Activated T-cell treated with anti-CD3 and anti-CD28 coated beads for 24 hours (primary cell): ENCODE measurements at regions not wholly inside any gene's neighbourhood (a gene's known extent, or its start where the extent isn't known, plus 50 kb on each side); places are given as distances from the start of the nearest gene placed in this dataset.
"Not testable (repeated sequence)": the region's sequence is repeated elsewhere in the genome, so short reads cannot be mapped to it uniquely, and the experiment has no call there.

ENCODE experiments used
- DNase-seq: peaks from one replicate; pipeline ENCODE4 v3.0.0-alpha.2; 2020; ENCODE audit warnings: low read depth

GRCh38 chr15:98330258-98330657 is 318.1 kb upstream of the IGF1R start:
- no peak for DNase-seq

DNA sequence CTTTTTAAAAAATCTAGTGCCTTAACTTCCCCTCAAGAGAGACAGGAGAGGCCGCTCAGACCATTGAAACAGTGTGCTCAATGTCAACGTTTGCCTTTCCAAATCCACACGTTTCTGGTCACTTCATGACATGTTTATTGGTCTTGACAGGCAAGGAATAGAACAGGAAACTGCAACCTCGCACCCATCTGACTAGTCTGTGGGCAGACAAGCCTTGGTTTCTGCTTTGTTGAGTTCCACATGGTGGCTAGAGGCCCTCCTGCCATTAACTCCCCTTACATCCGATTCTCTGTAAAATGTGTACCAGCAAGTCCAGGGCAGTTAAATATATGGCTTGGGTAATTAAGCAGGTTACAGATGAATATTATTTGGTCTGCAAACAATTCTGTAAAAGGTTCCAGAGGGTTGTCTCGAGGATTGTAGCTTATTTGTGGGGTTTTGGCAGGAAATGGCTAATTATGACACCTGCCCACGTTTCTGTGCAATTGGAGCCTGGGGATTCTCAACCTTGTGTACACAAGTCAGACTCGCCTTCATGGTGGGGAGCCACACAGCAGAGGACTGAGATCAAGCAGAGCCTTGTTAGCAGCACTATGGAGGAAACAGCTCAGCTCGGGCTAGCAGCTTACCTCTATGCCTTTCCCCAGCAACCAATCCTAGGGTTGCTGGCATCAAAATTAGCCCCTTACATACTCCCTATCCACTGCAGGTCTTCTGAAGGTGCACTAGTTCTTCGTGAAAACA is 317.5 kb upstream of the IGF1R start:
- DNase-seq, result no peak

DNA sequence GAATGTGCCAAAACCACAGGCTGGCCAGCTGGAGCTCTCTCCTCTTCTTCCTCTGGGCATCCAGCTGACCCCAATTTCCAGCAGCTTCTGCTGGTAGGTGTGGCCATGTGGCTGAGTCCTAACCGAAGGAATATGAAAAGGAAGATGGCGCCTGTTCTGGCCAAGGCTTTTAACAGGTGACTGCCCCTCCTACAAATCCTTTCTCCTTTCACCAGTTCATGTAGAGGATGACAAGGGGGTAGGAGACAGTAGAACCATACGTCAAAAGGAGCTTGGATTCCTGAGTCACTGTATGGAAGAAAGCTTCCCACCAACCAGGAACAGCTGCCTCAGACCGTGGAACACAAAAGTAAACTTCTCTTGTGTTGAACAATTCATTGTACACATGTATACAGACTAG is 316.7 kb upstream of the IGF1R start:
- no peak for DNase-seq

DNA sequence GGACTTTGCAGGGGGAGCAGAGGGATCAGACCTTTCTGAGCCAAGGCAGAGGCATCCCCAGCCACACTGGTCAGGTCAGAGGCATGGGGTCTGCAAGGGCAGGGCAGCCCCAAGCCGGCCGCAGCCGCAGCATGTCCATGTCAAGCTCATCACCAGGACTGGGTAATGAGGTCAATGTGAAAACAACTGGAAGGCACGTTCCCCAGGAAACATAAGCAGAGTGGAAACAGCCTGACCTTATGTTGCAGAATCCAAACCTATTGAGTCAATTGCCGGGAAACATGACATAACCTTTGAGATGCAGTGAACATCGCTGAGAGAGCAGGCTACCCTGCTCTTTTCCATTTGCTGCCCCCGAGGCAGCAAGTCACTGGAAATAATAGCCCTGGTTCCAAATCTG is 315.1 kb upstream of the IGF1R start:
- DNase-seq, result no peak

- no peak for DNase-seq
These were observed 305.4 kb upstream of the IGF1R start for GRCh38 chr15:98342911-98343310.

DNA sequence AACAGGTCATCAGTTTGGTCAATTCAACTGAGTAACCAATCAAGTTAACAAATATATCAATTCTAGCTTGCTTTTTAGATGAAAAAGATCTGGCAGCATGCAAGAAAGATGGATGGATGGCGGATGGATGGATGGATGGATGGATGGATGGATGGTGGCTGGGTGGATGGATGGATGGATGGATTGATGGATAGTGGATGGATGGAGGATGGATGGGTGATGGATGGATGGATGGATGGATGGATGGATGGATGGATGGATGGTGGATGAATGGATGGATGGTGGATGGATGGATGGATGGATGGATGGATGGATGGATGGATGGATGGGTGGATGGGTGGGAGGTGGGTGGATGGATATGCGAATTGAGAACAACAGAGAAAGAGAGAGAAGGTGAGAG is 303.7 kb upstream of the IGF1R start:
- no peak for DNase-seq

DNA sequence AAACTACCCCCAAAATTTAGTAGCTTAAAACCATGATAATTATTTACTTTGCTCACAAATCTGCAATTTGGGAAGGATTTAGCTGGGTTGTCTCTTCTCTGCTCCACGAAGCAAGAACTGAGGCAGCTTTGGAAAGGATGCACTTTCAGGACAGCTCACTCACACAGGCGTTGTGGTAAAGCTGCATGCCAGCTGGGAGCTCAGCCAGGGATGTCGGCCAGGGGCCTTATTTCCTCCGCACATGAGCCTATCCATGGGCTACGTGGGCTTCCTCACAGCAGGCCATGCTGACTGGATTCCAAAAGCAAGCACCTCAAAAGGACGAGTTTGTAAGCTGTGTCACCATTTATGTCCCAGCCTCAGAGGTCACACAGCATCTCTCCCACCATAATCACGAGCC is 301.3 kb upstream of the IGF1R start:
- DNase-seq, result no peak

GRCh38 chr15:98347866-98348265 is 300.5 kb upstream of the IGF1R start:
- no peak for DNase-seq

GRCh38 chr15:98350276-98350675 is 298.1 kb upstream of the IGF1R start:
- DNase-seq, result no peak

GRCh38 chr15:98358274-98358673 is 290.1 kb upstream of the IGF1R start:
- DNase-seq, result not testable (repeated sequence)

GRCh38 chr15:98358971-98359370 is 289.4 kb upstream of the IGF1R start:
- DNase-seq, result no peak

DNA sequence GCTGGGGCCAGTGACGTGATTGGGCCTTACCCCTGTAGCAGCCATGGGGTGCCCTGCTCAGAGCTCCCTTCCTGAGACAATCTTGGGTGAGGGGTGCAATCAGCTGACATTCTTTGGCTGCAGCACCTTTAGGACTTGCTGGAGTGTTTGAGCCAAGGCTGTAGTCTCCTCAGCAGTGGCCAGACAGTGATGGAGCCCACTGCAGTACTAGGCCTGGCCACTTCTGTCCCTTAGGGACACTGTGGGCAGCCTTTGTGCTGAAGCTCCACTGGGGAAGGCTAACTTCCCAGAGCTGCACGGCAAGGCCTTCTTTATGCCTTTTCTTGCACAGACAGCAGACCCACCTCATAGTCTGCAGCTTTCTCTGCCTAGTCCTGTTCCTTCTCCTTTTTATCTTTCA is 284.9 kb upstream of the IGF1R start:
- DNase-seq, result no peak

DNA sequence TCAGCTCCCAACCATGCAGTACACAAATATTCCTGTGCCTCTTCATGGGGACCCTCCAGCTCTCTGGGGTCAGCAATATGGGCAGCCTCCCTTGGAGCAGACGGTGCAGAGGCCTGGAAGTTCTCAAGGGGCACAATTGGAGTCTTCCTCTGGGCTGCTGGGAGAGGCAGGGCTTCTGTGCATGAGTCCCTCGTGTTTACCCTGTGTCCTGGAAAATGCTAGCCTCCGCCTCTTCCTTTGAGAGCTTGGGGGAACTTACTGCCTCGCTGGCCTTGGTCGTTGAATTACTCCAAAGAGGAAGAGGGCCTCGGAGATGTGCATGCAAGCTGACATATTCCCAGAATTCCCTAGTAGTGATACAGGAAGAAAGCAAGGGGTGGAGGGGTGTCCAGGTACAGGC is 284.4 kb upstream of the IGF1R start:
- no peak for DNase-seq

- no peak for DNase-seq
These were observed 279.1 kb upstream of the IGF1R start for GRCh38 chr15:98369081-98369716.

DNA sequence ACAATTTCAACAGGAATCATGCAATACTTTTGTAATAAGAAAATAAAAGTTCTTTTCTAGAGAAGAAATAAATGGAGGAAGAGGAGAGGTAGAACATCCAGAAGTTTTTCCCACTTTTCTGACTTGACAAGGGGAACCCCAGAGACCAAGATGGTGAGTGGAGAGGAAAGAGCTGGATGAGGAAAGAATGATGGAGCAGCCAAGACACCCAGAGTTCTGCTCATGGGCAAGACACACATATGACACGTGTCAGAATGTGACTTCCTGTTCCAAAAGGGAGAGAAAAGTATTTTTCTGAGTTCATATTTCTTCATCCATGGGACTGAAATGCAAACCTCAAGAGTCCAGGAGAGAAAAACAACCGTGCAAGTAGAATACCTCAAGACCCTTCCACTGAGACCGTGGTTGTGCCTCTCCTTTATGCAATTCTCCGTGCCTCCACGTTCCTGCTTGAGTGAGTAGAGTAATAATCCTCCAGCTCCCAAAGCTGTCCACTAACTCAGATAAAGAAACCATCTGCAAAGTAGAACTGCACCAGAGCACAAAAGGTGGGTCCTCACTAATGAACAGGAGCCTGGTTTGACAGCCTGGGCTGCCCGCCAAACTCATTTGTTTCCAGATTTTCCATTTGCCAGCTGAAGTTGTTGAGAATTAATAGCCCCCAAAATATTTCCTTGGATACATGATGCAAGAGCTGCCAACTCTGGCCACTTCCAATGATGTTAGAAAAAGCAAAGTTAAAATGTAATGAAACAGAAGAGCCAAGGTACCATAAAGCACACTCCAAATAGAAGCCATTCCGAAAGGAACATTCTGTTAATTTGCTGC is 272.6 kb upstream of the IGF1R start:
- DNase-seq, result no peak

DNA sequence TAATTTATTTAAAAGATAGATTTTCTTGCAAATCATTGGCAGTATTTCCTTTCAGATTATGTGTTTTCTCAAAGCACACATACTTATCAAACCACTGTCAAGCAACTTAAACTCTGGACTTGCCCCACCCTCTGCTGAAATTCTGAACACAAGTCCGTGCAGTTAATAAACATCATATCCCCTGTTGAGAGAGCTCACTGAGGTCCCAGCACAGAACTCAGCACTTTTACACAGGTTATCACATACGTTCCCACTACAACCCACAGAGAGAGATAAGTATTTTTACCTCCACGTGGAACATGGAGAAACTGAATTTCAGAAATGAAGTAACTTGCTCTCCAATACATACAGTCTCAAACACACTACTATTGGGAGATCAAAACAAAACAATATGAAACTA is 267.6 kb upstream of the IGF1R start:
- DNase-seq, result no peak

DNA sequence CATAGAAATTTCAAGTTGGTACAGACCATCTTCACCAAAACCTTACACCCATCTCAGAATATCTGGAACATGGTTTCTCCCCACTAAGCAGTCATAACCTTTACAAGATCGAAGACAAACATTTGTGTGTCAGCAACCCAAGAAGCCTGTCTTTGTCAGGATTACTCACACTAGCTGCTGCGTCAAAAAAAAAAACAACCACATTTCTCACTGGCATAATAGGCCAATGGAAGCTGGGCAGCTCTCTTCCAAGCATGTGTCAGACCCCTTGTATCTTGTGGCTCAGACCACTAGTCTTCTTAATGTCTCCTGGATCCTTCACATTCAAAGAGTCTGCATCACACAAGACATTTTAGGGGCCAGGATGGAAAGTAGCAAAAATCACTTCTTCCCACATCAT is 266.9 kb upstream of the IGF1R start:
- no peak for DNase-seq

DNA sequence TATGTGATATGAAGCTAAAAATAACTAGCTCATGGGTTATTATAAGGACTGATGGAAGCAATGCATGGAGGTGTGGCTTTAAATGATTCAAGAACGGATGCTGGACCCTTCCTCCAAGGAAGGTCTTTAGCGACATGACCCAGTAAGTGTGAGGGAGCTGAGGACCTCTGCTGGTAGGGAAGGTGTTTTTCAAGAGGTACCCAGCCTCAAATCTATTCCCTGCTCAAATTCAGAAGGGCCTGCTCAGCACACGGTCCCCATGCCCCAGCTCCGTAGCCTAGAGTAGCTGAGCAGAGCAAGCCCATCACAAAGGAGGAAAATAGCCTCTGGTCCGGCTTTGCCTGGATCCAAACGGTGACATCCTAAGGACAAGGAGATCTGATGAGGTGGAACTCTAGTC is 266.2 kb upstream of the IGF1R start:
- no peak for DNase-seq

DNA sequence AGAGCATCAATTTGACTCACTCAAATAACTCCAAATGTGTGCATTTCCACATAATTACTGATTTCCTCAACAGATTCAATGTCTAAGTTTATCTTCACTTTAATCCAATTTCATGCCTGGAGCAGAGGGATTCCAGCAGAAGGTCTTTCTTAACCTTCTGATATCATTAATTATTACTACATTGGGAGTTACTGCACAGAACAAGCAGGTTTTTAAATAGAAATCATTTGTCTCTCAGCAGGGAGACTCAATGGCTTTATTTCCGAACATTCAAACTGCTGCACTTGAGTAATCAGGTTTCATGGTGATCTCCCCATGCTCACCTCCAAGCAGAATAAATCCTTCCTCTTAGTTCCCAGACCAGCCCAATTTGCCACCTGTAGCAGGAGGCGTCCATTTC is 264.8 kb upstream of the IGF1R start:
- no peak for DNase-seq

DNA sequence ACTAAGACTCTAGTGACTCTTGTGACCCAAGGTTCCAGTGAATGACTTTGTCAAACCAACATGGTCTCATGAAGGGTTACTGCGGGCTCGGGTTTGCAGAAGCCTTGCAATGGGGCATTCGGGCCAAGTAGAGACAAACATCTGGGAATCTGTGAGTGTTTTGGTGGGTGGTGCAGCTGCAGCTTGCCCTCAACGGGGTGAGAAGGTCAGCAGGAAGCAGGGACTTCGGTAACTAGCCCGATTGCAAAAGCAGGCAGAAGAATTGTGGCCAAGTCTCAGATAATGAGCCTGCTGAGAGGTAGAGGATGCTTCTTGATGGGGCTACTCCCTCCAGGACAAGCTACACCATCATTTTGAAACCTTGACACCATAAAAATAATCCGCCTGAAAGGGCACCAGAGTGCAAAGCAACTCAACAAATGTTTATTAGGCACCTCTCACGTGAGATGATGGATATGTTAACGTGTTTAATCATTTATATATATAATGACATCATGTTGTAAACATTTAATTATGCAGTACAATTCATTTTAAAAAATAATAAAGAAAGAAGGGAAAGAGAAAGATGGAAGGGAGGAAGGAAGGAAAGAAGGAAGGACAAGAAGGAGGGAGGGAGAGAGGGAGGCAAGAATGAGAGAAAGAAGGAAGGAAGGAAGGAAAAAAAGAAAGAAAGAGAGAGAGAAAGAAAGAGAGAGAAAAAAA is 263.9 kb upstream of the IGF1R start:
- no peak for DNase-seq

GRCh38 chr15:98385752-98386381 is 262.5 kb upstream of the IGF1R start:
- no peak for DNase-seq

GRCh38 chr15:98386561-98386960 is 261.8 kb upstream of the IGF1R start:
- DNase-seq, result no peak
